Right cardiac atrium (tissue), 5 donors: ENCODE measurements at regions not wholly inside any gene's neighbourhood (a gene's known extent, or its start where the extent isn't known, plus 50 kb on each side); places are given as distances from the start of the nearest gene placed in this dataset.
A peak's percentile ranks its signal among the peaks of the same experiment; 100 is the strongest.
"Not testable (repeated sequence)": the region's sequence is repeated elsewhere in the genome, so short reads cannot be mapped to it uniquely, and the experiment has no call there.

ENCODE experiments used
- ATAC-seq, 2 donors: fragments of 200-7000 bp; cut with Tn5 transposase; one replicate each; pipeline versions ENCODE4 v1.8.0 to v1.9.1; 2020; ENCODE audit warnings: moderate library complexity in 2 of 2, mild to moderate bottlenecking in 1 of 2
- DNase-seq, 3 donors: peaks; one replicate each; pipeline ENCODE4 v3.0.0-alpha.2; 2020
- H3K27ac ChIP-seq: one replicate; pipeline ENCODE4 v1.5.1; 2013; ENCODE audit warnings: mild to moderate bottlenecking, low read length, control low read depth, moderate library complexity
- H3K27me3 ChIP-seq: one replicate; pipeline ENCODE4 v1.6.1; 2013; ENCODE audit not compliant: control insufficient read depth, insufficient read depth
- H3K4me1 ChIP-seq: one replicate; pipeline ENCODE4 v1.6.1; 2013; ENCODE audit warnings: low read length; ENCODE audit not compliant: control insufficient read depth, insufficient read depth
- H3K4me3 ChIP-seq: one replicate; pipeline ENCODE4 v1.5.1; 2013; ENCODE audit warnings: low read length, control low read depth
- H3K9me3 ChIP-seq: one replicate; pipeline ENCODE4 v1.6.1; 2013; ENCODE audit warnings: low read length; ENCODE audit not compliant: control insufficient read depth
- WGBS: extraction: QIAGEN DNeasy Blood & Tissue Kit; methylation state at CpG from one replicate; pipeline ENCODE4 v1.1.7; 2013; 5-methylcytosine and 5-hydroxymethylcytosine counted together
- intact Hi-C, 4 donors: fragments of 100-400 bp; cut with DNase I; formaldehyde crosslinking; loops; one replicate each; pipeline versions ENCODE4 v1.11.0 to v1.14.0; 2022 to 2023
- donor health status: healthy with polysubstance abuse.
- donor health status: DM: no; HTN: yes; CAD: no.
- donor health status: DM: no; HTN: no; CAD: no.
- donor health status: DM: no; HTN: yes; CAD: no; lungs with severe emphysema.
- donor health status: DM: yes; HTN: yes; CAD: no.

DNA sequence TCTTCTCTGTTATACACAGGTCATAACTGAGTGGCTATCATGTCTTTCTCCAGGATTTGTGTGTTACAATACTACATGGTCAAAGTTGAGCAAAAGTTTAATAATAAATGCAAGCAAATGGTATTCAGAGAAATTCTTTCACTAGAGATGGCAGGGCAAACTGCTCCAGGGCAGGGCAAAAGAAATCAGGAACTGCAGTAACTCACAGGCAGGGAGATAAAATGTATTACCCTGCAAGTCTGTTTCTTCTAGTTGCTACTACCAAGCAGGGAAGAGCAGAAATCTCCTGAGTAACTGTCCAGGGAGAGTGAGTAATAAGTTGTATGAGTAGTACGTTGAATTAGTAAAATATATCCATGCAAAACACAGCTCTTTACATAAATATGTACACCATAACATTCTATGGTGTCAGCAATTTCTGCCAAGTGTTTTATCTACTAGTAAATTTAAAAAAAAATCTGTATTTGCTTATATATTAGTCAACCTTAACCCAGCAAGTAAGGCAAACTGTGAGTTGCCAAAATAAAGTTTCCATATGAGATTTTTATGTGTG is 404.1 kb downstream of the ZEB2 start:
- no peak for ATAC-seq
- Histone ChIP-seq H3K27ac (no peak overlapping the region), H3K4me3 (no peak overlapping the region), H3K4me1 (no peaks in the 10 kb centered on the region), H3K9me3 (no peaks in the 10 kb centered on the region), H3K27me3 (no peaks in the 10 kb centered on the region)
- 86% methylated on average over 1 of the region's 1 CpG for whole genome bisulfite sequencing
- intact Hi-C loops, result no loop called here
- no peak for DNase-seq

DNA sequence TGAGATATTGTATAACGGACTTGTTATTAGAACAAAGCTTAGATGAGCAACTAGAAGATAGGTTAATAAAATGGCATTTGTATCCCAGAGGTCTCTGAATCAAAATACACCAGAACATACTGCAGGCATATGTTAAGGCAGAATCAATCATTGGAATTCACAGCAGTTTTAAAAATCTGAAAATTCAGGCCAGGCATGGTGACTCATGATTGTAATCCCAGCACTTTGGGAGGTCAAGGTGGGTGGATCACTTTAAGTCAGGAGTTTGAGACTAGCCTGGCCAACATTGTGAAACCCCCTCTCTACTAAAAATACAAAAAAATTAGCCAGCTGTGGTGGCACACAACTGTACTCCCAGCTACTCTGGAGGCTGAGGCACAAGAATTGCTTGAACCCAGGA is 405.2 kb downstream of the ZEB2 start:
- H3K4me1 ChIP-seq, result no peaks in the 10 kb centered on the region
- no peak overlapping the region for H3K4me3 ChIP-seq
- ATAC-seq, result no peak
- H3K27ac ChIP-seq, result no peak overlapping the region
- DNase-seq, result no peak
- no peaks in the 10 kb centered on the region for H3K9me3 ChIP-seq
- H3K27me3 ChIP-seq, result no peaks in the 10 kb centered on the region
- 97% methylated on average over 1 of the region's 1 CpG for WGBS
- intact Hi-C loops, result no loop called here

DNA sequence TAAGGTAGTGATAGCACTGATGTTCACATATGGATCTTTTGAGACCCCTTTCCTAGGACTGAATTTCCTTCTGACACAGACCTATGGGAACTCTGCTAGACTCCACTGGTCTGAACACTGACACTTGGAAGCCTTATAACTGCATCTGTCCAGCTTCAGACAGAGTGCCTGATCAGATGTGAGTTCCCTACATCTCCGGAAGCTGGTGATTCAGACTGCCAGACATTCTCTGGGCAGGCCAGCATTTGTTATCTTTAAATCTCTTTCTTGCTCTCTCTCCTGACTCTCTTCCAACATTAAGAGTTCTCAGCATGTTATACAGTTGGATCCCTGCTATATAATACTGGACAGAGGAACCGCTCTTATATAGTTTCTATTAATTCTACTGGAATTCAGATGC is 408.5 kb downstream of the ZEB2 start:
- Histone ChIP-seq H3K9me3 (no peaks in the 10 kb centered on the region), H3K4me1 (no peaks in the 10 kb centered on the region), H3K27me3 (no peaks in the 10 kb centered on the region), H3K27ac (no peak overlapping the region), H3K4me3 (no peak overlapping the region)
- DNase-seq, result no peak
- whole genome bisulfite sequencing, result 71% methylated on average over 2 of the region's 2 CpGs
- ATAC-seq, result peak; percentile 19 to 63
- intact Hi-C loops, result no loop called here

DNA sequence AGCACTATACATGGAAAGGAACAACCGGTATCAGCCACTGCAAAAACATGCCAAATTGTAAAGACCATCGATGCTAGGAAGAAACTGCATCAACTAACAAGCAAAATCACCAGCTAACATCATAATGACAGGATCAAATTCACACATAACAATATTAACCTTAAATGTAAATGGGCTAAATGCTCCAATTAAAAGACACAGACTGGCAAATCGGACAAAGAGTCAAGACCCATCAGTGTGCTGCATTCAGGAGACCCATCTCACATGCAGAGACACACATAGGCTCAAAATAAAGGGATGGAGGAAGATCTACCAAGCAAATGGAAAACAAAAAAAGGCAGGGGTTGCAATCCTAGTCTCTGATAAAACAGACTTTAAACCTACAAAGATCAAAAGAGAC is 413.8 kb downstream of the ZEB2 start:
- H3K4me3 ChIP-seq, H3K4me1 ChIP-seq, DNase-seq, H3K9me3 ChIP-seq, H3K27ac ChIP-seq, intact Hi-C loops, H3K27me3 ChIP-seq, ATAC-seq: not testable (repeated sequence)
- 96% methylated on average over 3 of the region's 3 CpGs for WGBS

DNA sequence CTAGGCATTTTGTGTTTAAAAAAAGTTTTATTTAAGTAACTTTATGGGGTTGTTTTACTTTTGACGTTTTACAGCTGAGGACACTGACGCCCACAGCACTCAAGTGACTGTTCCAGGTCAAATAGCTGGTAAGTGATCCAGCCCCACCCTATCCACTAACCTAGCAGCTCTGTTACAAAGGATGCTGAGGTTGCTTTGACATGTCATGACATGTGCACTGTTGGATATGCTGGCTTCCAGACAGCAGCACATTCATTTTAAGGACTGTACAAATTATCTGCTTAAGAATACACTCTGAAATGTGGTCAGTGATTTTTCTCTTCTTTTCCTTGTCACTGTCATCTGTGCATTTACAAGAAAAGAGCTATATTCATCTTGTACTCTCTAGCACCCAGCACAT is 417.5 kb downstream of the ZEB2 start:
- 98% methylated on average over 2 of the region's 2 CpGs for WGBS
- intact Hi-C loops, result no loop called here
- DNase-seq, result no peak

DNA sequence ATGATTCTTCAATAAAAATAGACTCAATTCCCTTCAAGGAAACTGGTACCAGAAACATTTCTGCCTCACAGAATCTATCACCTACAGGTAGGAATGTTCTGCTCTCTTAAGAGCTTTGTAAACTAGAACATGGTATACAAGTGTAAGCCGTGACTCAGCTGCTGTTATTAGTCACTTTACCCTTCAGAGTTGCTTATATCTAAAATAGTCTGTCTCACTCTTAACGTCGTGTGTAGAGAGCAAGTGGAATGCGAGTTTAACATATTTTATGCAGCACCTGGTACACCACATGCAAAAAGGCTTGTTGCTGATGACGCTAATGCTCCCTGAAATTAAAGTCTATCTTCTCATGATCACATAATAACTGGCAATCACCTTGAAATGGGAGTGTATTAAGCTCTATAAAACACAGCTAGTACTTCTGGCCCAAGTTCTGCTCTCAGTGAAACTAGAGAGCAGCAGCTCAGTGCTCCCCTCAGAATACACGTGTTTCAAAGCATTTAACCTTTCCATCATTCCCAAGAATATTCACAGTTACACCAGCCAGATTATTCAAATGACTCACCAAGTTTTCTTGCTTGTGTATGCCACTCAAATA is 420.0 kb downstream of the ZEB2 start:
- DNase-seq (no peak), ATAC-seq (no peak)
- intact Hi-C loops, result no loop called here
- WGBS, result 83% methylated on average over 6 of the region's 6 CpGs
- H3K27ac ChIP-seq, result no peak overlapping the region
- no peaks in the 10 kb centered on the region for H3K4me1 ChIP-seq
- H3K9me3 ChIP-seq, result no peaks in the 10 kb centered on the region
- no peak overlapping the region for H3K4me3 ChIP-seq
- H3K27me3 ChIP-seq, result no peaks in the 10 kb centered on the region

More for the DNA sequence above, 417.5 kb downstream of the ZEB2 start:
- H3K4me1 ChIP-seq, result no peaks in the 10 kb centered on the region
- no peaks in the 10 kb centered on the region for H3K27me3 ChIP-seq
- no peak for ATAC-seq
- no peaks in the 10 kb centered on the region for H3K9me3 ChIP-seq
- H3K4me3 ChIP-seq, result no peak overlapping the region
- H3K27ac ChIP-seq, result no peak overlapping the region

DNA sequence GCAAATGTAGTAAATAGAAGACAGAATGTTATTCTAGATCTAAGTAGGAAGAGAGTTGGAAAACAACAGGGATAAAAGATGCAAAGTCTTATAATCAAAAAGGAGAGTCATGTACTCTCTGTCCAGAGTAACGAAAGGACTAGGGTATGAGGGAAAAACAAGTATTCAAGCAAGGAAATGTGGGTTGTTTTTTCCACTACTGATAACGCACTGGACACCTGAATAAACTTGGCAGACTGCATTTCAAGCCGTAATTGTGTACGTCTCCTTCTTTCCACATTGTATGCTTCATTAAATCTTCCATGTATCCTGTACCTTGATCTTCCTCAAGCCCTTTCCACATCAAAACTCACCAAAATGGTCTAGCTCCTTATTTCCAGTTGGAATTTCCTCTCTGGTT is 420.6 kb downstream of the ZEB2 start:
- Histone ChIP-seq H3K27me3 (no peaks in the 10 kb centered on the region), H3K4me1 (no peaks in the 10 kb centered on the region), H3K4me3 (no peak overlapping the region), H3K27ac (no peak overlapping the region), H3K9me3 (no peaks in the 10 kb centered on the region)
- intact Hi-C loops, result no loop called here
- 75% methylated on average over 4 of the region's 4 CpGs for WGBS
- DNase-seq (no peak), ATAC-seq (no peak)

DNA sequence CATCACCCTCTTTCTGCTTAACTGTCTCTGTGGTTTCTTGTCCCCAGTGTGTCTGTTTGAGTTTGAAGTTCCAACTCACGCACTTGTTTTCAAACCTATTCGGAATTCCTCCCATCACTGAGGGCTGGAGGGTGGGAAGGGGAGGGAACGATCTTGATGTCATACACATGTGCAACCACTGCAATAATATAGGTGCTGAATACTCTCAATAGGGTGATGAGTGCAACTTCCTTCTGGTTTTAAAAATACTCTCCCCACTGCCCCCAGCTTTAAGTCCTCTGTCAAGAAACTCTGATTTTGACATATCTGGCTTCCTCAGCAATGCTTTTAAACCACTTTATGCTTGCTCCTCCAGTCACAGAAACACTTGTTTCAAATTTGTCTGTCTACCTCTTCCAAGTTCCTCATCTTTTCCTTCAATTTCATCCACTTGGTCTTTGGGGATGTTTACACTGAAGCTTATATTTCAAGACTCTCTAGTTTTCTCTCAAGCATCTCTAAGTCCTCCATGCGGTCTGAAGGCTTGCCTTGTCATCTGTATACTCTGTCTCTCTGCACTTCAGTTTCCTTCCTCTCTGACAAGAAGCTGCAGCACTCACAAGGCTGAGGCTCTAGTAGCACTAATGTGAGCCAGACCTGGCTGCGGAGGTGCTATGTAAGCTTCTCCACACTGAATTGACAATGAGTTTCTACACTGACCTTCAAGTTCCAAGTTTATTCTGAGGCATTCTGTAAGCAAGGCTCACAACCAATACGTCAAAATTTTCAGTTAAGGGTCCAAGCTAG is 422.3 kb downstream of the ZEB2 start:
- 66% methylated on average over 6 of the region's 6 CpGs for WGBS
- no peaks in the 10 kb centered on the region for H3K4me1 ChIP-seq
- ATAC-seq, result no peak
- no peak overlapping the region for H3K27ac ChIP-seq
- H3K27me3 ChIP-seq, result no peaks in the 10 kb centered on the region
- intact Hi-C loops, result no loop called here
- no peak for DNase-seq
- H3K4me3 ChIP-seq, result no peak overlapping the region
- no peaks in the 10 kb centered on the region for H3K9me3 ChIP-seq

DNA sequence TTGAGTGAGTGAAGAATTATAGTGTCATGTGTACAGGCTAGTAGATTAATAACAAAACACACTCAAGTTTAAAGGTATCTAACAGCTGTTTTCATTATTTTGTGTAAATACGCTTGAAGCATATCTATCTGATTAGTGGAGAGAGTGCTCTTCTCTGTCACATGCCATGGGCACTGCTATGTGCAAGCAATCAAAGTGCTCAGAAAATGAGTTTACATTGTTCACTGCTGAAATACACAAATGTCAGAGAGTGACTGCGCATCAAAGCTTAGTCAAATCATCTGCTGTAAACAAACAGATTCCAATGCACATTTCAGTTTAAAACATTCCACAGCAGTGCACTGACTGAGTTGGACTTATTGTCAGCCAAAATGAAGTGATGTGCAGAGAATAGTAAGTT is 423.4 kb downstream of the ZEB2 start:
- no peak overlapping the region for H3K4me3 ChIP-seq
- ATAC-seq (no peak), DNase-seq (no peak)
- H3K27me3 ChIP-seq, result no peaks in the 10 kb centered on the region
- H3K9me3 ChIP-seq, result no peaks in the 10 kb centered on the region
- no peak overlapping the region for H3K27ac ChIP-seq
- WGBS, result 87% methylated on average over 2 of the region's 2 CpGs
- intact Hi-C loops, result no loop called here
- H3K4me1 ChIP-seq, result no peaks in the 10 kb centered on the region

DNA sequence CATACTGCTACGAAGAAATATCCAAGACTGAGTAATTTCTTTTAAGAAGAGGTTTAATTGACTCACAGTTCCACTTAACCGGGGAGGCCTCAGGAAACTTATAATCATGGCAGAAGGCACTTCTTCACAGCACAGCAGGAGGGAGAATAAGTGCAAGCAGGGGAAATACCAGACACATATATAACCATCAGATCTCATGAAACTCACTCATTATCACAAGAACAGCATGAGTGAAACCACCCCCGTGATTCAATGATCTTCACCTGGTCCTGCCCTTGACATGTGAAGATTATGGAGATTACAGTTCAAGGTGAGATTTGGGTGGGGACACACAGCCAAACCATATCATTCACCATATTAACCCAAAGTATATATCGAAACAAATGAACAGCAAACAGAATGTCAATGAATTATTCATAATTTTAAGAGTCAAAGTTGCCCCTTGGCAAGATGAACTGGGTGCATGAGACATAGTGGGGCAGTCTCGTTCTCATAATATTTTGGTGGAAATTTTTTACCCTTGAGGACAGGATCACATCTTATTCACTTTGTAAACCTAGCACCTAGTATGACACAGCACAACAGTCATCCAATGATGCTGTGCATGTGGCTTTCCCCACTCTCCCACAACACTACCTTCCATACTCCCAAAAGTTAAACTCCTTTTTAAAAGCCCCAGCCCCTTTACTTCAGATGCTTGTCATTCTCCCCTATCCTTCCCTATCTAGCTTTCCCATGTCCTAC is 425.3 kb downstream of the ZEB2 start:
- no peak for DNase-seq
- Histone ChIP-seq H3K27ac (no peak overlapping the region), H3K27me3 (no peaks in the 10 kb centered on the region), H3K4me3 (no peak overlapping the region), H3K4me1 (no peaks in the 10 kb centered on the region), H3K9me3 (no peaks in the 10 kb centered on the region)
- no peak for ATAC-seq
- intact Hi-C loops, result no loop called here
- WGBS, result 95% methylated on average over 5 of the region's 5 CpGs

DNA sequence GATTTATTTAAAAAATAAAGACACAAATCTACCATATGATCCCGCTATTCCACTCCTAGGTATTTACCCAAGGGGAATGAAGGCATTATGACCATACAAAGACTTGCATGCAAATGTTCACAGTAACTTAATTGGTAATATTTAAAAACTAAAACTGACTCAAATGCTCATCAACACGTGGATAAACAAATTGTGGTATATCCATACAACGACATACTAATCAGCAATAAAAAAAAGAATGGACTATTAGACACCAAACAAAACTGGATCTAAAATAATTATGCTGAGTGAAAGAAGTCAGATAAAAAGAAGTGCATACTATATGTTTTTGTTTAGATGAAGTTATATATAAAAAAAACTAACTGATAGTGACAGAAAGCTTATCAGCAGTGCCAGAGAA is 428.3 kb downstream of the ZEB2 start:
- H3K27me3 ChIP-seq, result no peaks in the 10 kb centered on the region
- WGBS, result 98% methylated on average over 3 of the region's 3 CpGs
- no peak for ATAC-seq

More for the DNA sequence above, 428.3 kb downstream of the ZEB2 start:
- intact Hi-C loops, result no loop called here
- DNase-seq, result no peak
- no peaks in the 10 kb centered on the region for H3K4me1 ChIP-seq
- H3K27ac ChIP-seq, result no peak overlapping the region
- no peak overlapping the region for H3K4me3 ChIP-seq
- H3K9me3 ChIP-seq, result no peaks in the 10 kb centered on the region
